HUES48 (cell line): ENCODE measurements at regions not wholly inside any gene's neighbourhood (a gene's known extent, or its start where the extent isn't known, plus 50 kb on each side); places are given as distances from the start of the nearest gene placed in this dataset.

Experiments used
- H3K27ac ChIP-seq: one replicate; pipeline ENCODE4 v1.7.0; 2013; ENCODE audit warnings: low read depth, low read length, inconsistent platforms
- H3K27me3 ChIP-seq: 2 replicates; pipeline ENCODE4 v1.6.1; 2013; ENCODE audit warnings: mild to moderate bottlenecking, low read length; ENCODE audit not compliant: control insufficient read depth, insufficient read depth
- H3K36me3 ChIP-seq: 2 replicates; pipeline ENCODE4 v1.6.1; 2013; ENCODE audit warnings: low read length; ENCODE audit not compliant: control insufficient read depth, insufficient read depth
- H3K4me1 ChIP-seq: 2 replicates; pipeline ENCODE4 v1.6.1; 2013; ENCODE audit warnings: mild to moderate bottlenecking, low read length; ENCODE audit not compliant: control insufficient read depth, insufficient read depth
- H3K4me3 ChIP-seq: 2 replicates; pipeline ENCODE4 v1.5.1; 2013; ENCODE audit warnings: mild to moderate bottlenecking, low read depth, low read length
- H3K9ac ChIP-seq: 2 replicates; pipeline ENCODE4 v1.6.1; 2013; ENCODE audit warnings: mild to moderate bottlenecking, low read depth, low read length, moderate library complexity
- H3K9me3 ChIP-seq: 2 replicates; pipeline ENCODE4 v1.6.1; 2013; ENCODE audit warnings: low read length; ENCODE audit not compliant: control insufficient read depth, insufficient read depth

GRCh38 chr7:85840554-85840953, 653.7 kb upstream of the SEMA3D start:
- H3K4me3 ChIP-seq, result no peak overlapping the region
- no peaks in the 10 kb centered on the region for H3K36me3 ChIP-seq
- H3K9me3 ChIP-seq, result no peaks in the 10 kb centered on the region
- H3K9ac ChIP-seq, result no peak overlapping the region
- no peak overlapping the region for H3K27ac ChIP-seq
- H3K27me3 ChIP-seq, result no peaks in the 10 kb centered on the region
- no peaks in the 10 kb centered on the region for H3K4me1 ChIP-seq

GRCh38 chr7:85833066-85833465, 646.2 kb upstream of the SEMA3D start:
- Histone ChIP-seq H3K9ac (no peak overlapping the region), H3K9me3 (no peaks in the 10 kb centered on the region), H3K27me3 (no peaks in the 10 kb centered on the region), H3K4me1 (peaks cover 3% of the 10 kb centered on the region; the same call in 1 of the 2 replicates), H3K4me3 (no peak overlapping the region), H3K36me3 (no peaks in the 10 kb centered on the region), H3K27ac (no peak overlapping the region)

- H3K9ac ChIP-seq, result no peak overlapping the region
- H3K27ac ChIP-seq, result no peak overlapping the region
- no peaks in the 10 kb centered on the region for H3K9me3 ChIP-seq
- H3K4me3 ChIP-seq, result no peak overlapping the region
- H3K4me1 ChIP-seq, result peaks cover 3% of the 10 kb centered on the region; the same call in 1 of the 2 replicates
- H3K36me3 ChIP-seq, result no peaks in the 10 kb centered on the region
- H3K27me3 ChIP-seq, result no peaks in the 10 kb centered on the region
Observed at GRCh38 chr7:85830982-85831381, 644.1 kb upstream of the SEMA3D start.

- Histone ChIP-seq H3K9ac (no peak overlapping the region), H3K27me3 (no peaks in the 10 kb centered on the region), H3K27ac (no peak overlapping the region), H3K4me1 (peaks cover 3% of the 10 kb centered on the region; the same call in 1 of the 2 replicates), H3K36me3 (no peaks in the 10 kb centered on the region), H3K4me3 (no peak overlapping the region), H3K9me3 (no peaks in the 10 kb centered on the region)
Observed at GRCh38 chr7:85829817-85830432, 643.1 kb upstream of the SEMA3D start.

GRCh38 chr7:85829176-85829575, 642.3 kb upstream of the SEMA3D start:
- Histone ChIP-seq H3K27me3 (no peaks in the 10 kb centered on the region), H3K9me3 (no peaks in the 10 kb centered on the region), H3K27ac (no peak overlapping the region), H3K36me3 (no peaks in the 10 kb centered on the region), H3K4me3 (no peak overlapping the region), H3K4me1 (peaks cover 3% of the 10 kb centered on the region; the same call in 1 of the 2 replicates), H3K9ac (no peak overlapping the region)

- Histone ChIP-seq H3K27ac (no peak overlapping the region), H3K27me3 (no peaks in the 10 kb centered on the region), H3K36me3 (no peaks in the 10 kb centered on the region), H3K4me1 (peaks cover 3% of the 10 kb centered on the region; the same call in 1 of the 2 replicates), H3K9ac (no peak overlapping the region), H3K4me3 (no peak overlapping the region), H3K9me3 (no peaks in the 10 kb centered on the region)
Observed at GRCh38 chr7:85828614-85829013, 641.8 kb upstream of the SEMA3D start.

- 0 out of 2 replicates have a peak, but pooled peaks cover 1% of the 10 kb centered on the region for H3K4me1 ChIP-seq
- no peak overlapping the region for H3K9ac ChIP-seq
- no peaks in the 10 kb centered on the region for H3K27me3 ChIP-seq
Observed at GRCh38 chr7:85823396-85824080, 636.7 kb upstream of the SEMA3D start.

GRCh38 chr7:85821926-85822325, 635.1 kb upstream of the SEMA3D start:
- H3K4me1 ChIP-seq, result no peaks in the 10 kb centered on the region
- no peaks in the 10 kb centered on the region for H3K36me3 ChIP-seq
- no peak overlapping the region for H3K27ac ChIP-seq
- no peak overlapping the region for H3K4me3 ChIP-seq
- H3K9ac ChIP-seq, result no peak overlapping the region
- no peaks in the 10 kb centered on the region for H3K27me3 ChIP-seq
- H3K9me3 ChIP-seq, result no peaks in the 10 kb centered on the region

More at GRCh38 chr7:85823396-85824080, 636.7 kb upstream of the SEMA3D start:
- Histone ChIP-seq H3K4me3 (no peak overlapping the region), H3K9me3 (no peaks in the 10 kb centered on the region), H3K27ac (no peak overlapping the region), H3K36me3 (no peaks in the 10 kb centered on the region)

GRCh38 chr7:85820702-85821443, 634.0 kb upstream of the SEMA3D start:
- H3K9ac ChIP-seq, result no peak overlapping the region
- H3K27ac ChIP-seq, result no peak overlapping the region
- peaks cover 5% of the 10 kb centered on the region for H3K4me1 ChIP-seq
- no peaks in the 10 kb centered on the region for H3K27me3 ChIP-seq
- no peak overlapping the region for H3K4me3 ChIP-seq
- H3K9me3 ChIP-seq, result no peaks in the 10 kb centered on the region
- H3K36me3 ChIP-seq, result no peaks in the 10 kb centered on the region

- Histone ChIP-seq H3K27me3 (no peaks in the 10 kb centered on the region), H3K36me3 (no peaks in the 10 kb centered on the region), H3K9me3 (no peaks in the 10 kb centered on the region), H3K27ac (no peak overlapping the region), H3K9ac (no peak overlapping the region), H3K4me1 (peaks cover 5% of the 10 kb centered on the region), H3K4me3 (no peak overlapping the region)
Observed at GRCh38 chr7:85815526-85815925, 628.7 kb upstream of the SEMA3D start.

- H3K9ac ChIP-seq, result no peak overlapping the region
Observed at GRCh38 chr7:85806321-85806720, 619.5 kb upstream of the SEMA3D start.

More at GRCh38 chr7:85806321-85806720, 619.5 kb upstream of the SEMA3D start:
- Histone ChIP-seq H3K4me1 (no peaks in the 10 kb centered on the region), H3K36me3 (no peaks in the 10 kb centered on the region), H3K27ac (no peak overlapping the region), H3K9me3 (no peaks in the 10 kb centered on the region), H3K27me3 (no peaks in the 10 kb centered on the region), H3K4me3 (no peak overlapping the region)
